Breast epithelium (tissue), 3 donors: ENCODE measurements at regions not wholly inside any gene's neighbourhood (a gene's known extent, or its start where the extent isn't known, plus 50 kb on each side); places are given as distances from the start of the nearest gene placed in this dataset.

ENCODE experiments used
- POLR2A ChIP-seq: fragments of 450-650 bp; IDR thresholded peaks from one replicate; pipeline ENCODE4 v1.6.1; 2016; ENCODE audit warnings: antibody characterized with exemption, mild to moderate bottlenecking, moderate library complexity
- TF ChIP-seq, protein P1 (sequence below), 3 donors: fragments of 450-650 bp; IDR thresholded peaks; one replicate each; pipeline ENCODE4 v1.5.1; 2016 to 2017; ENCODE audit warnings: antibody characterized with exemption in 3 of 3, mild to moderate bottlenecking in 3 of 3, moderate library complexity in 3 of 3

DNA sequence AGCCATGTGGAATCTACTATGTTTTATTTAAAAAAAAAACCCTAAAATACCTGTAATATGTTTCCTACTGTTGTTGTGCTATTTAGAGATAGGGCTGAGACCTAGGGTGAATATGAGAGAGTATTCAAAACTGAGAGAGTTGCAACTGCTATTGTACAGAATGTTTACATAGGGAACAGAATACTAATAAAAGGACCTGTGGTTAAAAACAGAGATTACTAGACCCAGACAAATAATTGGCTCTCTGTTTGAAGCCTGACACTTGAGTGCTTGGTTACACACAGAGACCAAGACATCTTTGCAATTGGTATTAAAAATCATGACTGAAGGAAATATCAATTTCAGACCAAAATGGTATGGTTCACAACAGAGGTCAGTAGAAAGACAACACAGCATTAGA lies 278.9 kb upstream of the GIMD1 start:
- TF ChIP-seq POLR2A = no peak
- TF ChIP-seq, protein P1, sequence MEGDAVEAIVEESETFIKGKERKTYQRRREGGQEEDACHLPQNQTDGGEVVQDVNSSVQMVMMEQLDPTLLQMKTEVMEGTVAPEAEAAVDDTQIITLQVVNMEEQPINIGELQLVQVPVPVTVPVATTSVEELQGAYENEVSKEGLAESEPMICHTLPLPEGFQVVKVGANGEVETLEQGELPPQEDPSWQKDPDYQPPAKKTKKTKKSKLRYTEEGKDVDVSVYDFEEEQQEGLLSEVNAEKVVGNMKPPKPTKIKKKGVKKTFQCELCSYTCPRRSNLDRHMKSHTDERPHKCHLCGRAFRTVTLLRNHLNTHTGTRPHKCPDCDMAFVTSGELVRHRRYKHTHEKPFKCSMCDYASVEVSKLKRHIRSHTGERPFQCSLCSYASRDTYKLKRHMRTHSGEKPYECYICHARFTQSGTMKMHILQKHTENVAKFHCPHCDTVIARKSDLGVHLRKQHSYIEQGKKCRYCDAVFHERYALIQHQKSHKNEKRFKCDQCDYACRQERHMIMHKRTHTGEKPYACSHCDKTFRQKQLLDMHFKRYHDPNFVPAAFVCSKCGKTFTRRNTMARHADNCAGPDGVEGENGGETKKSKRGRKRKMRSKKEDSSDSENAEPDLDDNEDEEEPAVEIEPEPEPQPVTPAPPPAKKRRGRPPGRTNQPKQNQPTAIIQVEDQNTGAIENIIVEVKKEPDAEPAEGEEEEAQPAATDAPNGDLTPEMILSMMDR (IDR thresholded peaks at IDR 0.05) = no peak
